SK-N-SH (cell line): ENCODE measurements at regions not wholly inside any gene's neighbourhood (a gene's known extent, or its start where the extent isn't known, plus 50 kb on each side); places are given as distances from the start of the nearest gene placed in this dataset.

Source experiments
- CTCF ChIA-PET: fragments of 300-600, 350-600 bp; formaldehyde crosslinking; extraction: SDS; loops from one replicate; lab custom pipeline; 2021; lab: Yijun Ruan, JAX
- POLR2A ChIA-PET: fragments of 350-600 bp; sonication (Branson Sonifier 250); formaldehyde crosslinking; extraction: SDS; loops from one replicate; lab custom pipeline; 2020; ENCODE audit warnings: antibody characterized with exemption, inconsistent platforms; lab: Yijun Ruan, JAX
- DNase-seq: peaks from one replicate; pipeline ENCODE4 v3.0.0; 2012
- H2AFZ ChIP-seq: fragments of 200-600 bp; sonication (generic); 2 replicates; pipeline ENCODE4 v1.8.1; 2016; ENCODE audit warnings: antibody characterized with exemption, mild to moderate bottlenecking, low read depth
- H3F3A ChIP-seq: fragments of 200-600 bp; sonication (generic); replicated peaks from 2 replicates; pipeline ENCODE3; 2016; ENCODE audit warnings: antibody characterized with exemption, mild to moderate bottlenecking; ENCODE audit not compliant: insufficient read depth
- H3K27ac ChIP-seq, 2 experiments: fragments of 200-500 bp in 1 of 2; fragments of 200-600 bp in 1 of 2; sonication (Bioruptor generic) in 1 of 2; sonication (generic), shearing (Covaris generic) in 1 of 2; 2 replicates each; pipeline versions ENCODE4 v1.5.1 to v1.6.1; 2014 to 2016; ENCODE audit warnings: low read depth in 2 of 2, inconsistent platforms in 1 of 2, low read length in 1 of 2, mild to moderate bottlenecking in 1 of 2, mixed read lengths in 1 of 2
- H3K27me3 ChIP-seq: fragments of 200-600 bp; sonication (generic), shearing (Covaris generic); 2 replicates; pipeline ENCODE4 v1.6.1; 2016; ENCODE audit warnings: mixed run types; ENCODE audit not compliant: insufficient read depth
- H3K36me3 ChIP-seq, 2 experiments: fragments of 200-500 bp in 1 of 2; fragments of 200-600 bp in 1 of 2; sonication (Bioruptor generic) in 1 of 2; sonication (generic) in 1 of 2; replicated peaks in 1 of 2; 2 replicates each; pipeline versions ENCODE3 to v1.5.1; 2014 to 2016; ENCODE audit warnings: low read length in 1 of 2, mild to moderate bottlenecking in 1 of 2; ENCODE audit not compliant: insufficient read depth in 2 of 2, control insufficient read depth in 1 of 2
- H3K4me1 ChIP-seq, 2 experiments: fragments of 200-500 bp in 1 of 2; fragments of 200-600 bp in 1 of 2; sonication (Bioruptor generic) in 1 of 2; sonication (generic), shearing (Covaris generic) in 1 of 2; 2 replicates each; pipeline versions ENCODE4 v1.5.1 to v1.6.1; 2014 to 2016; ENCODE audit warnings: low read depth in 1 of 2, low read length in 1 of 2, mixed run types in 1 of 2; ENCODE audit not compliant: insufficient read depth in 2 of 2, control insufficient read depth in 1 of 2
- H3K4me2 ChIP-seq: fragments of 200-600 bp; sonication (generic), shearing (Covaris generic); 2 replicates; pipeline ENCODE4 v1.6.1; 2017; ENCODE audit warnings: mixed run types
- H3K4me3 ChIP-seq, 2 experiments: fragments of 200-500 bp in 1 of 2; fragments of 200-600 bp in 1 of 2; sonication (Bioruptor generic) in 1 of 2; sonication (generic), shearing (Covaris generic) in 1 of 2; 2 replicates each; pipeline versions ENCODE4 v1.5.1 to v1.8.1; 2014 to 2016; ENCODE audit warnings: low read depth in 2 of 2, inconsistent platforms in 1 of 2, low read length in 1 of 2, mild to moderate bottlenecking in 1 of 2, mixed read lengths in 1 of 2, moderate library complexity in 1 of 2
- H3K79me2 ChIP-seq: fragments of 200-600 bp; sonication (generic); 2 replicates; pipeline ENCODE4 v1.8.1; 2017; ENCODE audit warnings: mild to moderate bottlenecking; ENCODE audit not compliant: insufficient read depth
- H3K9ac ChIP-seq: fragments of 200-600 bp; sonication (generic); 2 replicates; pipeline ENCODE4 v1.6.1; 2017; ENCODE audit warnings: mixed run types
- H3K9me2 ChIP-seq: fragments of 200-600 bp; sonication (generic); 2 replicates; pipeline ENCODE4 v1.6.1; 2017; ENCODE audit warnings: mixed run types
- H3K9me3 ChIP-seq: fragments of 200-600 bp; sonication (generic); 2 replicates; pipeline ENCODE4 v1.6.1; 2017; ENCODE audit warnings: mixed run types, mild to moderate bottlenecking, moderate library complexity
- H4K20me1 ChIP-seq: fragments of 200-600 bp; sonication (generic); 2 replicates; pipeline ENCODE4 v1.6.1; 2017; ENCODE audit warnings: mild to moderate bottlenecking, mixed run types; ENCODE audit not compliant: insufficient read depth
- CHD2 ChIP-seq: fragments of 150-350 bp; IDR thresholded peaks from 2 replicates; pipeline ENCODE4 v1.6.1; 2018; ENCODE audit warnings: low read length; ENCODE audit not compliant: partially characterized antibody
- ELF1 ChIP-seq: IDR thresholded peaks from 2 replicates; pipeline ENCODE4 v1.4.0; 2012
- EZH2phosphoT487 ChIP-seq: fragments of 200-600 bp; sonication (generic); IDR thresholded peaks from 2 replicates; pipeline ENCODE4 v1.6.1; 2017; ENCODE audit warnings: low read depth, mixed run types, mild to moderate bottlenecking, antibody characterized with exemption, moderate library complexity, borderline replicate concordance
- FOSL2 ChIP-seq: IDR thresholded peaks from 2 replicates; pipeline ENCODE4 v1.4.0; 2012; ENCODE audit warnings: low read depth, mild to moderate bottlenecking, moderate library complexity, borderline replicate concordance
- FOXJ3 ChIP-seq: sonication (generic); formaldehyde crosslinking; IDR thresholded peaks from 2 replicates; pipeline ENCODE4 v1.5.1; 2020; ENCODE audit warnings: mild to moderate bottlenecking, missing genetic modification reagents
- FOXM1 ChIP-seq: IDR thresholded peaks from 2 replicates; pipeline ENCODE4 v1.4.0; 2012; ENCODE audit warnings: low read depth, mild to moderate bottlenecking
- JUND ChIP-seq: IDR thresholded peaks from 2 replicates; pipeline ENCODE4 v1.4.0; 2012
- MXI1 ChIP-seq: IDR thresholded peaks from 2 replicates; pipeline ENCODE4 v1.6.1; 2012; ENCODE audit warnings: mild to moderate bottlenecking, low read depth, low read length, improper control_type of control experiment
- NRF1 ChIP-seq: IDR thresholded peaks from 2 replicates; pipeline ENCODE4 v1.6.1; 2012; ENCODE audit warnings: low read depth, mild to moderate bottlenecking, low read length
- POLR2AphosphoS5 ChIP-seq: IDR thresholded peaks from 2 replicates; pipeline ENCODE4 v1.6.1; 2012; ENCODE audit warnings: low read depth, low read length
- RAD21 ChIP-seq: IDR thresholded peaks from 2 replicates; pipeline ENCODE4 v1.6.1; 2012; ENCODE audit warnings: mild to moderate bottlenecking, low read length
- RXRA ChIP-seq: IDR thresholded peaks from 2 replicates; pipeline ENCODE4 v1.4.0; 2012; ENCODE audit warnings: low read depth, mild to moderate bottlenecking, borderline replicate concordance
- SMC3 ChIP-seq: IDR thresholded peaks from 2 replicates; pipeline ENCODE4 v1.6.1; 2012; ENCODE audit warnings: low read depth, low read length, improper control_type of control experiment
- TCF12 ChIP-seq: IDR thresholded peaks from 2 replicates; pipeline ENCODE4 v1.4.0; 2012
- WGBS: methylation state at CpG from one replicate; pipeline ENCODE4 v1.1.6; 2017; ENCODE audit warnings: low lambda C conversion rate; 5-methylcytosine and 5-hydroxymethylcytosine counted together
- TF ChIP-seq, protein P1 (sequence below): fragments of 200-600 bp; sonication (generic); IDR thresholded peaks from 2 replicates; pipeline ENCODE4 v1.6.1; 2017; ENCODE audit warnings: antibody characterized with exemption, mild to moderate bottlenecking, moderate library complexity
- TF ChIP-seq, protein P2 (sequence below): IDR thresholded peaks from 2 replicates; pipeline ENCODE4 v1.6.1; 2012; ENCODE audit warnings: mild to moderate bottlenecking, low read depth, low read length, moderate library complexity
- TF ChIP-seq, protein P3 (sequence below): IDR thresholded peaks from 2 replicates; pipeline ENCODE4 v1.4.0; 2012; ENCODE audit warnings: low read depth, borderline replicate concordance
- TF ChIP-seq, protein P4 (sequence below): IDR thresholded peaks from 2 replicates; pipeline ENCODE4; 2012
- TF ChIP-seq, protein P5 (sequence below): fragments of 150-350 bp; IDR thresholded peaks from 2 replicates; pipeline ENCODE4 v1.6.1; 2017; ENCODE audit warnings: antibody characterized with exemption, low read length, low read depth, borderline replicate concordance

DNA sequence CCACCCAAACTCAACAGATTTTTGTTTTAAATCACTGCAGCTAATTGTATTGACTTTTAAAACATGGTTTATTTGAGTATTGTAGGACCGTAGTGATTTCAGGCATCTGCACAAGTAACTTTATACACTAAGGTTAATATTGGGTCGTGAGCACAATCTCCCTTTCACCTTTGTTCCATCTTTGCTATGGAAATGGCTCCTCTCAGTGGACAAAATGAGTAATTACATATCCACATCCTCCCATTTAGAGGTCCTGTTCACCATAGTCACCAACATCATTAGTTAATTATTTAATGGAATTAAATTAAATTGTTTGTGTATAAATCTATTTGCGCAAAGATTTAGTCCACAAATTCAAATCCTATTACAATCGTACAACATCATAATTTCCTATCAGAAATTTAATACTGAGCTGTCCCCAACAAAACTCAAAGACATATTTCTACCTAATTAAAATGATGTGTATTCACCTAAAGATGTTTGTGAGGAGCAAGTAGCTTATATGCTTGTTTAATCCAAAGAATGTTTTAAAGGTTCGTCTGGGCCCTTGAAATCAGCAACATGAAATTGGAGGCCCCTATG is 173.0 kb upstream of the DAPK1 start:
- Histone ChIP-seq H3K27ac (no peak overlapping the region), H3K4me1 (peaks cover 2 to 8% of the 10 kb centered on the region in 2 experiments; a peak in 3 of 4 replicates), H3K79me2 (no peaks in the 10 kb centered on the region), H3K9me2 (no peaks in the 10 kb centered on the region), H3K9ac (no peak overlapping the region), H3K4me2 (no peak overlapping the region), H4K20me1 (no peaks in the 10 kb centered on the region), H3K9me3 (no peaks in the 10 kb centered on the region), H3K4me3 (no peak overlapping the region), H3K27me3 (no peaks in the 10 kb centered on the region), H2AFZ (no peak overlapping the region), H3F3A (no peaks in the 10 kb centered on the region), H3K36me3 (no peaks in the 10 kb centered on the region)
- TF ChIP-seq RAD21 (peak; percentile 100), ELF1 (no peak), JUND (no peak), NRF1 (0 out of 2 replicates have a peak, but pooled peaks have one; percentile 12), FOXM1 (no peak), SMC3 (peak; percentile 97), TCF12 (no peak), FOXJ3 (CRISPR knock-in tag) (no peak), EZH2phosphoT487 (no peak), RXRA (peak; percentile 18; the same call in 1 of the 2 replicates)
- TF ChIP-seq, protein P1, sequence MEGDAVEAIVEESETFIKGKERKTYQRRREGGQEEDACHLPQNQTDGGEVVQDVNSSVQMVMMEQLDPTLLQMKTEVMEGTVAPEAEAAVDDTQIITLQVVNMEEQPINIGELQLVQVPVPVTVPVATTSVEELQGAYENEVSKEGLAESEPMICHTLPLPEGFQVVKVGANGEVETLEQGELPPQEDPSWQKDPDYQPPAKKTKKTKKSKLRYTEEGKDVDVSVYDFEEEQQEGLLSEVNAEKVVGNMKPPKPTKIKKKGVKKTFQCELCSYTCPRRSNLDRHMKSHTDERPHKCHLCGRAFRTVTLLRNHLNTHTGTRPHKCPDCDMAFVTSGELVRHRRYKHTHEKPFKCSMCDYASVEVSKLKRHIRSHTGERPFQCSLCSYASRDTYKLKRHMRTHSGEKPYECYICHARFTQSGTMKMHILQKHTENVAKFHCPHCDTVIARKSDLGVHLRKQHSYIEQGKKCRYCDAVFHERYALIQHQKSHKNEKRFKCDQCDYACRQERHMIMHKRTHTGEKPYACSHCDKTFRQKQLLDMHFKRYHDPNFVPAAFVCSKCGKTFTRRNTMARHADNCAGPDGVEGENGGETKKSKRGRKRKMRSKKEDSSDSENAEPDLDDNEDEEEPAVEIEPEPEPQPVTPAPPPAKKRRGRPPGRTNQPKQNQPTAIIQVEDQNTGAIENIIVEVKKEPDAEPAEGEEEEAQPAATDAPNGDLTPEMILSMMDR, result peak; percentile 84
- ChIA-PET CTCF (interaction anchor here (0.6 to 8.2 kb wide), 57 partner anchors 8 to 915 kb away, joined by 3 to 112 read pairs (median 4); partner anchors contain the start of gene GAS1), POLR2A (no interaction called here)
- DNase-seq, result peak; percentile 64
- WGBS, result 2% methylated on average over 5 of the region's 5 CpGs

DNA sequence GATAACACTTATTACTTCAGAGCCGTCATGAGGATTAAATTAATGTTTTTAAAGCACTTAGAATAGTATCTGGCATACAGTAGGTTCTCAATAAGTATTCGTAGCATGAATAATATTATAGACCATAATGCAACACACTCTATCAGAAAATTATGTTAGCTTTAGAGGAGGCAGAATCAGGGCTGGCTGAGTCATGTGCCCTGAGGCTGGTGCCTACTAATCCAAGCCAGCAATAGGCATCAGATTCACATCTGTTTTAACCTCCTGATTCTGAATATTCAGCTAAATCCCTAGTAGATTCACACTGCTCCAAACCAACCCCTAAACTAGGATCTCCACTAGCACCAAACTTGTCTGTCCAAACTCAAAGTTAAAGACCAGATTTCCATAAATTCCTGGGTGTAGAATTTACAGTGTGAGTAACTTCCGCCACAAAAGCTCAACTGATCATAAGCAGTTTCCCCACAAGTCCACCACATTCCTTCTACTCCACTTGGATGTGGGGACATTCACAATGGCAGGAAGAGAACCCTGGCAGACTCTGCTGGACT is 170.0 kb upstream of the DAPK1 start:
- Histone ChIP-seq H3K4me1 (peaks cover 2 to 8% of the 10 kb centered on the region in 2 experiments; a peak in 3 of 4 replicates), H3K27ac (no peak overlapping the region), H3K9me2 (no peaks in the 10 kb centered on the region), H2AFZ (no peak overlapping the region), H3K4me3 (no peak overlapping the region), H3K36me3 (no peaks in the 10 kb centered on the region), H3F3A (no peaks in the 10 kb centered on the region), H4K20me1 (no peaks in the 10 kb centered on the region), H3K9me3 (no peaks in the 10 kb centered on the region), H3K79me2 (no peaks in the 10 kb centered on the region), H3K27me3 (no peaks in the 10 kb centered on the region), H3K4me2 (no peak overlapping the region), H3K9ac (no peak overlapping the region)
- ChIA-PET POLR2A (no interaction called here), CTCF (interaction anchor here (0.5 to 1.5 kb wide), 4 partner anchors 10 to 894 kb away, joined by 3 to 5 read pairs (median 4); no protein-coding TSS in a partner anchor)
- 49% methylated on average over 3 of the region's 3 CpGs for WGBS
- DNase-seq, result peak; percentile 27
- TF ChIP-seq CHD2 (no peak), FOSL2 (no peak), POLR2AphosphoS5 (no peak), MXI1 (no peak), JUND (no peak), EZH2phosphoT487 (no peak), TCF12 (no peak), NRF1 (no peak)
- TF ChIP-seq, protein P2, sequence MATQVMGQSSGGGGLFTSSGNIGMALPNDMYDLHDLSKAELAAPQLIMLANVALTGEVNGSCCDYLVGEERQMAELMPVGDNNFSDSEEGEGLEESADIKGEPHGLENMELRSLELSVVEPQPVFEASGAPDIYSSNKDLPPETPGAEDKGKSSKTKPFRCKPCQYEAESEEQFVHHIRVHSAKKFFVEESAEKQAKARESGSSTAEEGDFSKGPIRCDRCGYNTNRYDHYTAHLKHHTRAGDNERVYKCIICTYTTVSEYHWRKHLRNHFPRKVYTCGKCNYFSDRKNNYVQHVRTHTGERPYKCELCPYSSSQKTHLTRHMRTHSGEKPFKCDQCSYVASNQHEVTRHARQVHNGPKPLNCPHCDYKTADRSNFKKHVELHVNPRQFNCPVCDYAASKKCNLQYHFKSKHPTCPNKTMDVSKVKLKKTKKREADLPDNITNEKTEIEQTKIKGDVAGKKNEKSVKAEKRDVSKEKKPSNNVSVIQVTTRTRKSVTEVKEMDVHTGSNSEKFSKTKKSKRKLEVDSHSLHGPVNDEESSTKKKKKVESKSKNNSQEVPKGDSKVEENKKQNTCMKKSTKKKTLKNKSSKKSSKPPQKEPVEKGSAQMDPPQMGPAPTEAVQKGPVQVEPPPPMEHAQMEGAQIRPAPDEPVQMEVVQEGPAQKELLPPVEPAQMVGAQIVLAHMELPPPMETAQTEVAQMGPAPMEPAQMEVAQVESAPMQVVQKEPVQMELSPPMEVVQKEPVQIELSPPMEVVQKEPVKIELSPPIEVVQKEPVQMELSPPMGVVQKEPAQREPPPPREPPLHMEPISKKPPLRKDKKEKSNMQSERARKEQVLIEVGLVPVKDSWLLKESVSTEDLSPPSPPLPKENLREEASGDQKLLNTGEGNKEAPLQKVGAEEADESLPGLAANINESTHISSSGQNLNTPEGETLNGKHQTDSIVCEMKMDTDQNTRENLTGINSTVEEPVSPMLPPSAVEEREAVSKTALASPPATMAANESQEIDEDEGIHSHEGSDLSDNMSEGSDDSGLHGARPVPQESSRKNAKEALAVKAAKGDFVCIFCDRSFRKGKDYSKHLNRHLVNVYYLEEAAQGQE, result no peak
- TF ChIP-seq, protein P3, sequence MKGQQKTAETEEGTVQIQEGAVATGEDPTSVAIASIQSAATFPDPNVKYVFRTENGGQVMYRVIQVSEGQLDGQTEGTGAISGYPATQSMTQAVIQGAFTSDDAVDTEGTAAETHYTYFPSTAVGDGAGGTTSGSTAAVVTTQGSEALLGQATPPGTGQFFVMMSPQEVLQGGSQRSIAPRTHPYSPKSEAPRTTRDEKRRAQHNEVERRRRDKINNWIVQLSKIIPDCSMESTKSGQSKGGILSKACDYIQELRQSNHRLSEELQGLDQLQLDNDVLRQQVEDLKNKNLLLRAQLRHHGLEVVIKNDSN, result no peak
- TF ChIP-seq, protein P4, sequence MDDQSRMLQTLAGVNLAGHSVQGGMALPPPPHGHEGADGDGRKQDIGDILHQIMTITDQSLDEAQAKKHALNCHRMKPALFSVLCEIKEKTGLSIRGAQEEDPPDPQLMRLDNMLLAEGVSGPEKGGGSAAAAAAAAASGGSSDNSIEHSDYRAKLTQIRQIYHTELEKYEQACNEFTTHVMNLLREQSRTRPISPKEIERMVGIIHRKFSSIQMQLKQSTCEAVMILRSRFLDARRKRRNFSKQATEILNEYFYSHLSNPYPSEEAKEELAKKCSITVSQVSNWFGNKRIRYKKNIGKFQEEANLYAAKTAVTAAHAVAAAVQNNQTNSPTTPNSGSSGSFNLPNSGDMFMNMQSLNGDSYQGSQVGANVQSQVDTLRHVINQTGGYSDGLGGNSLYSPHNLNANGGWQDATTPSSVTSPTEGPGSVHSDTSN, result no peak
- TF ChIP-seq, protein P5, sequence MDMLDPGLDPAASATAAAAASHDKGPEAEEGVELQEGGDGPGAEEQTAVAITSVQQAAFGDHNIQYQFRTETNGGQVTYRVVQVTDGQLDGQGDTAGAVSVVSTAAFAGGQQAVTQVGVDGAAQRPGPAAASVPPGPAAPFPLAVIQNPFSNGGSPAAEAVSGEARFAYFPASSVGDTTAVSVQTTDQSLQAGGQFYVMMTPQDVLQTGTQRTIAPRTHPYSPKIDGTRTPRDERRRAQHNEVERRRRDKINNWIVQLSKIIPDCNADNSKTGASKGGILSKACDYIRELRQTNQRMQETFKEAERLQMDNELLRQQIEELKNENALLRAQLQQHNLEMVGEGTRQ, result no peak
